ENCODE measurements at regions not wholly inside any gene's neighbourhood (a gene's known extent, or its start where the extent isn't known, plus 50 kb on each side); places are given as distances from the start of the nearest gene placed in this dataset.

DNA sequence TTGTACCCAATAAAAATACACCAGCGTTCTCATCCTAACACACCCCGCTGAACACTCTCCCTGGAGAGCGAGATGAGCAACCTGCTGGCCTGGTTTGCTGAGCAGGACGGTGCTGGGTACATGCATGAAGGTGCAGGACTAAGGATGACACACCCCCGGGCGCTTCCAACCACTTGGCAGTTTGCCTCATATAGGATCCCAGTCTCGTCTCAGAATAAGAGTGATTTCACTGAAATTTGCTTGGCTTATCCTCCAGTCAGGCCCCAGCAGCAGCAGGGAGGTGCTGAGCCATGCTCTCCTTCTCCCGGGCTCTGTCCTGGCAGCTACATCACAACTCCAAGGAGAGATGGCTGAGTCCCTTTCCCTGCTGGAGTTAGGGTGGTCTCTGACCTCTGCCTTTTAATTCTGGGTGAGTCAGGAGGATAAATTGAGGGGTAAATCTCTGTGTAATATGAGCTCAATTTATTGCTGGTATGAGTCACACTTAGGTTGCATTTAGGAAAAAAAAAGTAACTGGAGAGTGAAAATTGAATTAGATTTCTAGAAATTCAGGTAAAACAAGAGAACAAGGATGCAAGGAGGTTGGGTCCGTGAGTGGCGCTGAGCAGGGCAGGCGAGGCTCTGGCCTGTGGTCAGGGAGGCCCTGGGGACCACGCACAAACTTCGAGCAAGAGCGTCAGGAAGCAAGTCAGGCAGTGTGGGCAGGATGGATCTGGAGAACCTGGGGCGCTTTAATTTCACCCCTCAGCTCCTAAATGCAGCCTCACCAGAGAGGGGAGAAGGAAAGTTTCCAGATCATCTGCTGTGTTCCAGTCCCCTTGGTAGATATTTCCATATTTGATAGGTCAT, 974.0 kb downstream of the TBC1D22A start:
- DNase-seq (no peak), ATAC-seq (no peak)
- intact Hi-C loops (cut with DNase I), result no loop called here
- H3K9me3 ChIP-seq, result peaks cover 0 to 4% (median 0%) of the 10 kb centered on the region in 12 donors
- no peak overlapping the region for H3K4me3 ChIP-seq
- no peaks in the 10 kb centered on the region for H3K4me1 ChIP-seq
- TF ChIP-seq CTCF (IDR thresholded peaks at IDR 0.05) (no peak), POLR2A (IDR thresholded peaks at IDR 0.05) (no peak)
- peaks cover 0 to 24% (median 0%) of the 10 kb centered on the region in 9 donors for H3K27me3 ChIP-seq
- no peaks in the 10 kb centered on the region for H3K36me3 ChIP-seq
- WGBS, 4 donors, result 76 to 82% (median 78%) methylated on average over 15 of the region's 15 CpGs
- H3K27ac ChIP-seq, result no peak overlapping the region

- WGBS, 4 donors, result 83 to 93% (median 87%) methylated on average over 5 to 7 of the region's 7 CpGs
- H3K4me1 ChIP-seq, result no peaks in the 10 kb centered on the region
These were observed 972.1 kb downstream of the TBC1D22A start for GRCh38 chr22:47734511-47734910.

GRCh38 chr22:47727641-47728040, 965.2 kb downstream of the TBC1D22A start:
- Histone ChIP-seq H3K9me3 (peaks cover 0 to 17% (median 0%) of the 10 kb centered on the region in 12 donors), H3K27me3 (peaks cover 0 to 16% (median 0%) of the 10 kb centered on the region in 9 donors), H3K4me3 (no peak overlapping the region), H3K4me1 (no peaks in the 10 kb centered on the region), H3K36me3 (no peaks in the 10 kb centered on the region), H3K27ac (no peak overlapping the region)
- ATAC-seq, result no peak
- no peak for DNase-seq
- TF ChIP-seq CTCF (IDR thresholded peaks at IDR 0.05) (no peak), POLR2A (IDR thresholded peaks at IDR 0.05) (no peak)
- 16 to 37% (median 18%) methylated on average over 1 of the region's 1 CpG for WGBS, 4 donors
- intact Hi-C loops (cut with DNase I), result no loop called here

More at GRCh38 chr22:47734511-47734910, 972.1 kb downstream of the TBC1D22A start:
- intact Hi-C loops (cut with DNase I), result no loop called here
- Histone ChIP-seq H3K27me3 (peaks cover 0 to 8% (median 0%) of the 10 kb centered on the region in 9 donors), H3K27ac (no peak overlapping the region), H3K36me3 (no peaks in the 10 kb centered on the region), H3K4me3 (no peak overlapping the region), H3K9me3 (peaks cover 0 to 15% (median 0%) of the 10 kb centered on the region in 12 donors)
- TF ChIP-seq CTCF (IDR thresholded peaks at IDR 0.05), result no peak
- no peak for TF ChIP-seq POLR2A (IDR thresholded peaks at IDR 0.05)
- DNase-seq (no peak), ATAC-seq (no peak)

GRCh38 chr22:47724751-47725150, 962.3 kb downstream of the TBC1D22A start:
- Histone ChIP-seq H3K9me3 (peaks cover 0 to 4% (median 0%) of the 10 kb centered on the region in 12 donors), H3K4me3 (no peak overlapping the region), H3K4me1 (no peaks in the 10 kb centered on the region), H3K27ac (no peak overlapping the region), H3K27me3 (peaks cover 0 to 45% (median 0%) of the 10 kb centered on the region in 9 donors), H3K36me3 (no peaks in the 10 kb centered on the region)
- no peak for TF ChIP-seq POLR2A (IDR thresholded peaks at IDR 0.05)
- TF ChIP-seq CTCF (IDR thresholded peaks at IDR 0.05), result no peak
- 21 to 39% (median 35%) methylated on average over 2 of the region's 2 CpGs for WGBS, 4 donors
- DNase-seq (no peak), ATAC-seq (no peak)
- intact Hi-C loops (cut with DNase I), result no loop called here

Data from heart left ventricle (tissue), 16 donors.